ENCODE measurements at regions not wholly inside any gene's neighbourhood (a gene's known extent, or its start where the extent isn't known, plus 50 kb on each side); places are given as distances from the start of the nearest gene placed in this dataset.
"Not testable (repeated sequence)": the region's sequence is repeated elsewhere in the genome, so short reads cannot be mapped to it uniquely, and the experiment has no call there.

GRCh38 chr6:28658475-28659249 lies 133.0 kb downstream of the GPX5 start:
- peak; percentile 50 for DNase-seq

- no peak for DNase-seq
Measured at GRCh38 chr6:28659250-28659566, 133.5 kb downstream of the GPX5 start.

DNA sequence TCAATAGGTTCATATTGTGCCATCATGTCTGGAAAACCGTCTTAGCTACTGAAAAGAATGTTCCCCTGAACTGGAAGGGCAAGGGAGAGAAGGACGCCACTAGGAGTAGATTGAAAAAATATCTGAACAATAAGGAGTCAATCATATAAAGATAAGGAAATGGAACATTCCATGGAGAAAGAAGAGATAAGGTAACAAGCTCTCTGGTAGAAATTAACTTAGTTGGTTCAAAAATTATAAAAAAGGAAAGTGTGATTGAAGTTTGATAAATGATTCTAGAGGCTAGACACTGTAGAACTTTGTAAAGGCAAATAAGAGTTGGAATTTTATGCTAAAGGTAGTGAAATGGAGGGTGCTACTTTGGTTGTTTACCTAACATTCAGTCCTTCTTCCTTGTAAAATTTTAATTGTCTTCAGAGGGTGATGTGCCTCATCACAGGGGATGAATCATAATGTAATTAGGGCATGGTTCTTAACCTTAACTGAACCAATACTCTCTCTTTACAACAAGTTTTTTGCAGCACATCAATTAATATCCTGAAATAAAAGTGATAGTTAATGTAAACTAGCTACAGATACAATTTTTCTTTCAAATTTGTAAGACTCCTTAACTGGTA lies 135.5 kb downstream of the GPX5 start:
- no peak for DNase-seq

- DNase-seq, result no peak
Measured at GRCh38 chr6:28664870-28665396, 139.3 kb downstream of the GPX5 start.

GRCh38 chr6:28673417-28673786 lies 147.7 kb downstream of the GPX5 start:
- DNase-seq, result no peak

- DNase-seq, result peak; percentile 82
Measured at GRCh38 chr6:28673787-28674671, 148.3 kb downstream of the GPX5 start.

- DNase-seq, result no peak
Measured at GRCh38 chr6:28675600-28675999, 149.9 kb downstream of the GPX5 start.

- no peak for DNase-seq
Measured at GRCh38 chr6:28682542-28682941, 156.9 kb downstream of the GPX5 start.

DNA sequence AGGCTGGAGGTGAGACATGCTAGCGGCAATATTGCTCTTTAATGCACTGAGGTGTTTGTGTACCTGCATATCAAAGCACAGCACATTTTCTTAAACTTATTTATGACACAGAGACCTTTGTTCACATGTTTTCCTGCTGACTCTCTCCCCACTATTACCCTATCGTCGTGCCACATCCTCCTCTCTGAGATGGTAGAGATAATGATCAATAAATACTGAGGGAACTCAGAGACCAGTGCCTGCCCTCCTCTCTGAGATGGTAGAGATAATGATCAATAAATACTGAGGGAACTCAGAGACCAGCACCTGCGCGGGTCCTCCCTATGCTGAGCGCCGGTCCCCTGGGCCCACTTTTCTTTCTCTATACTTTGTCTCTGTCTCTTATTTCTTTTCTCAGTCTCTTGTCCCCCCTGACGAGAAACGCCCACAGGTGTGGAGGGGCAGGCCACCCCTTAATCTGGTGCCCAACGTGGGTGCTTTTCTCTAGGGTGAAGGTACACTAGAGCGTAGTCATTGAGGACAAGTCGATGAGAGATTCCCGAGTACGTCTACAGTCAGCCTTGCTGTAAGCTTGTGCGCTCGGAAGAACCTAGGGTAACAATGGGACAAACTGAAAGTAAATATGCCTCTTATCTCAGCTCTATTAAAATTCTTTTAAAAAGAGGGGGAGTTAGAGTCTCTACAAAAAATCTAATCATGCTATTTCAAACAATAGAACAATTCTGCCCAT lies 157.4 kb downstream of the GPX5 start:
- DNase-seq, result not testable (repeated sequence)

DNA sequence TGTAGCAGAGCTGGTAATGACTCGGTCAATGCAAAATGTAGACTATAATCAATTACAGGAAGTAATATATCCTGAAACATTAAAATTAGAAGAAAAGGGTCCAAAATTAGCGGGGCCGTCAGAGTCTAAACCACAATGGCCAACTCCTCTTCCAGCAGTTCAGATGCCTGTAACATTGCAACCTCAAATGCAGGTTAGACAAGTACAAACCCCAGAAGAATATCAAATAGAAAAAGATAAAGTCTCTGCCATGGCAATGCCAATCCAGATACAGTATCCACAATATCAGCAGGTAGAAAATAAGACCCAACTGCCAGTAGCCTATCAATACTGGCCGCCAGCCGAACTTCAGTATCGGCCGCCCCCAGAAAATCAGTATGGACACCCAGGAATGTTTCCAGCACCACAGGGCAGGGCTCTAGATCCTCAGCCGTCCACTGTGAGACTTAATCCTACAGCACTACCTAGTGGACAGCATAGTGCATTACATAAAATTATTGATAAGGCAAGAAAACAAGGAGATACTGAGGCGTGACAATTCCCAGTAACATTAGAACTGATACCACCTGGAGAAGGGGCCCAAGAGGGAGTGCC lies 158.4 kb downstream of the GPX5 start:
- peak; percentile 64 for DNase-seq

DNA sequence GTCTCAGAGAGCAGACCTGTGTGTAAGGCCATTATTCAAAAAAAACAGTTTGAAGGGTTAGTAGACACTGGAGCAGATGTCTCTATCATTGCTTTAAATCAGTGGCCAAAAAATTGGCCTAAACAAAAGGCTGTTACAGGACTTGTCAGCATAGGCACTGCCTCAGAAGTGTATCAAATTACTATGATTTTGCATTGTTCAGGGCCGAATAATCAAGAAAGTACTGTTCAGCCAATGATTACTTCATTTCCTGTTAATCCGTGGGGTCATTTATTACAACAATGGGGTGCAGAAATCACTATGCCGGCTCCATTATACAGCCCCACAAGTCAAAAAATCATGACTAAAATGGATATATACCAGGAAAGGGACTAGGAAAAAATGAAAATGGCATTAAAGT lies 160.3 kb downstream of the GPX5 start:
- DNase-seq, result not testable (repeated sequence)

DNA sequence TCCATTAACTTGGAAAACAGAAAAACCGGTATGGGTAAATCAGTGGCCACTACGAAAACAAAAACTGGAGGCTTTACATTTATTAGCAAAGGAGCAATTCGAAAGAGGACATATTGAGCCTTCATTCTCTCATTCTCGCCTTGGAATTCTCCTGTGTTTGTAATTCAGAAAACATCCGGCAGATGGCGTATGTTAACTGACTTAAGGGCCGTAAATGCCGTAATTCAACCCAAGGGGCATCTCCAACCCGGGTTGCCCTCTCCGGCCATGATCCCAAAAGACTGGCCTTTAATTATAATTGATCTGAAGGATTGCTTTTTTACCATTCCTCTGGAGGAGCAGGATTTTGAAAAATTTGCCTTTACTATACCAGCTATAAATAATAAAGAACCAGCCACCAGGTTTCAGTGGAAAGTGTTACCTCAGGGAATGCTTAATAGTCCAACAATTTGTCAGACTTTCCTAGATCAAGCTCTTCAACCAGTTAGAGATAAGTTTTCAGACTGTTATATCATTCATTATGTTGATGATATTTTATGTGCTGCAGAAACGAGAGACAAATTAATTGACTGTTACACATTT lies 160.9 kb downstream of the GPX5 start:
- DNase-seq, result peak; percentile 38

GRCh38 chr6:28687309-28687981 lies 161.8 kb downstream of the GPX5 start:
- DNase-seq, result not testable (repeated sequence)

GRCh38 chr6:28691991-28692390 lies 166.3 kb downstream of the GPX5 start:
- not testable (repeated sequence) for DNase-seq

DNA sequence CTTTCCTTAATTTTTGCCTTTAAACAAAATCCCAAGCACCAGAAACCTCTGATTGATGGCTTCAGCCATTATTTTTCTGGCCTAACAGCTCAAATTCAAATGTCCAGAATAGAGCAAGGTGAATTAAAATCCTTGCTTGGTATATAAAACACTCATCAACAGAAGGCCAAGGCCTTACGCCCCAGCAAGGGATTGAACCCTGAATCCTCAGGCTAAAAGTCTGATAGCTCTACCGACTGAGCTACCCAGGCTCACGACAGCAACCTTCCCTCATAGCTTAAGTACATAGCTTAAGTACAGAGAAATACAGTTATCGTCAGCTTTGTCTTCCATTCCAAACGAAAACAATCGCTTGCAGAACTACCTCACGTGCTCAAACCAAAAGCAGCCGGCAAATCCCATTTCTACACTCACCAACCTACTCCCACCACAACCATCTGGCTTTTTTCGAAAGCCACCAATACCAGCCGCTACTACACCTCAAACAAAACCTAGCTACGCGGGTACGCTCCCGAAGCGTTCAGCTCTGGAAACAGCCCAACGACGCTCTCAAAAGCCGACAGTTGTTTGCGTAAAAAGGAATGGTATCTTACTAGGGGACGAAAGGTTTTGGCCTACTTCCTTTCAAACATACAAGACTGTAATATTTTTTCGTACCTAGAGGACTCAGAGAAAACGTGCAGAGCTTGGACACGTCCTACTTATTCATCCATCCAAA lies 167.5 kb downstream of the GPX5 start:
- no peak for DNase-seq

DNA sequence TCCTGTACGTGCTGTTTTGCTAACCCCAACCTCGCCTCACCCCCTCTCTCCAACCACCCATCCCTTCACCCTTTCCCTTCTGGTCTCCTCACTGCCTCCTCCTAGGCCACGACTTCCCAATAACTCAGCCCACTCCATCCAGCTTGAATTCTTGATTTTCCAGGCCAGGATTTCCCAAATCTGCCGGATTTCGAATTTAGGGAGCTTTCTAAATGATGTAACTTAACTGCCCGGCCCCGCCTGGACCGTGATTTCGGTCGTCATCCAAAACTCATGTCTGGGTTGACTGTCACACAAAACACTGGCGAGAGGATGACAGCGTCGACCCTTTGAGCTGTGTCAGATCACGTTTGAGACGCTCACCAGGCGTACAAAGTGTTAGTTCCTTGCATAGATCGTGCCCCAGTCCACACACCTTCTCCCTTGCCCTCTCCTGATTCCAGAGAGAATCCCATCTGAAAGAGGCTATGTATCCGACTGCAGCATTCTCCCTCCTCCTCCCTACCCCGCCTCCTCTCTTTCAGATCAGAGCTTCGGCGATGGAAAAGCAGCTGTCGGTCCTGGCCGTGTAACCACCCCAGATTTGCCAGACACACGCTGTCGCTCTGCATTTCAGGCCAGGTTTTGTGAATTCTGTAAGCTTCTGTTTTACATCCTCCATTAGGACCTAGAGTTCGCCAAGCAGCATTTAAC lies 168.2 kb downstream of the GPX5 start:
- DNase-seq, result no peak

- no peak for DNase-seq
Measured at GRCh38 chr6:28695715-28696114, 170.0 kb downstream of the GPX5 start.

GRCh38 chr6:28696167-28696566 lies 170.5 kb downstream of the GPX5 start:
- no peak for DNase-seq

DNA sequence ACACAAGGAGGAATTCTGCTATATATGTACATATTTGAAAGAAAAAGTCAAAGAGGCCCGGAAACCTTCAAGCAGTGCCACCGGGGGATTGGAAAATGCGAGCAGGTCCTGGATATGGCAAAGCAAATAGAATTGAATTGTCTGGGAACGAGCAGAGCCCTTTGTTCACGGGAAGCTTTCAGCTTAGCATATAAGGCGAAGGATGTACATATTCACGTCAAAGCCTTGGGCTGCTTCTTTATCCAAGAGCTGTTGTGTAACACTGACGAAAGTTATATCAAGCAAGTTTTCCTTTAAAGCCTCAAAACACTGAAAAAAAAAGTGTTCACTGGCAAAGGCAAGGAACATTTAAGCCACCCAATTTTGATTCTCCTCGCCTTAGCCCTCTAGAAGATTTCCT lies 171.0 kb downstream of the GPX5 start:
- DNase-seq, result no peak
